H1 (cell line): ENCODE measurements at regions not wholly inside any gene's neighbourhood (a gene's known extent, or its start where the extent isn't known, plus 50 kb on each side); places are given as distances from the start of the nearest gene placed in this dataset.

Experiments
- CTCF ChIA-PET: fragments of 300-600 bp; sonication (Branson Sonifier 250); formaldehyde crosslinking; loops from one replicate; lab custom pipeline; 2021; ENCODE audit not compliant: partially characterized antibody; lab: Charles Lee
- POLR2A ChIA-PET: fragments of 300-600 bp; sonication (Branson Sonifier 250); formaldehyde crosslinking; loops from one replicate; lab custom pipeline; 2021; ENCODE audit warnings: inconsistent platforms; ENCODE audit not compliant: partially characterized antibody; lab: Charles Lee
- DNase-seq, 2 experiments: peaks; one replicate each; pipeline versions ENCODE4 v3.0.0 to v3.0.0-alpha.2; 2010 to 2022; ENCODE audit warnings: low spot score in 2 of 2, low read depth in 1 of 2, mixed read lengths in 1 of 2
- FAIRE-seq: peaks from 2 replicates; lab custom pipeline; 2011; peaks lifted over from hg19 to GRCh38; lab: Jason Lieb, UNC
- H2AFZ ChIP-seq: 2 replicates; pipeline ENCODE4 v1.8.1; 2012; ENCODE audit warnings: low read length, inconsistent platforms
- H2AK5ac ChIP-seq: 2 replicates; pipeline ENCODE4 v1.6.1; 2013; ENCODE audit warnings: low read depth, low read length
- H2BK120ac ChIP-seq: replicated peaks from 2 replicates; pipeline ENCODE3; 2013; ENCODE audit warnings: low read depth, low read length, inconsistent platforms
- H2BK12ac ChIP-seq: 2 replicates; pipeline ENCODE4 v1.6.1; 2013; ENCODE audit warnings: low read depth, low read length
- H2BK15ac ChIP-seq: 2 replicates; pipeline ENCODE4 v1.6.1; 2013; ENCODE audit warnings: low read length
- H2BK20ac ChIP-seq: 2 replicates; pipeline ENCODE4 v1.6.1; 2013; ENCODE audit warnings: low read length
- H2BK5ac ChIP-seq: 2 replicates; pipeline ENCODE4 v1.6.1; 2013; ENCODE audit warnings: low read depth, low read length
- H3K14ac ChIP-seq: 2 replicates; pipeline ENCODE4 v1.6.1; 2013; ENCODE audit warnings: inconsistent platforms; ENCODE audit not compliant: insufficient read length
- H3K18ac ChIP-seq: 2 replicates; pipeline ENCODE4 v1.6.1; 2013; ENCODE audit warnings: low read length; ENCODE audit errors: extremely low read depth
- H3K23ac ChIP-seq: 2 replicates; pipeline ENCODE4 v1.6.1; 2013; ENCODE audit warnings: inconsistent platforms; ENCODE audit not compliant: insufficient read length
- H3K23me2 ChIP-seq: 2 replicates; pipeline ENCODE4 v1.6.1; 2013; ENCODE audit warnings: low read depth, low read length
- H3K27ac ChIP-seq: 2 replicates; pipeline ENCODE4 v1.6.1; 2011; ENCODE audit warnings: low read depth, low read length, inconsistent platforms
- H3K27me3 ChIP-seq, 4 experiments: replicated peaks in 1 of 4; 1 replicate in 1 of 4; 2 replicates in 3 of 4; pipeline versions ENCODE4 v1.6.1 to v1.8.1; 2011 to 2013; ENCODE audit warnings: low read length in 3 of 4, mild to moderate bottlenecking in 3 of 4, inconsistent platforms in 2 of 4, mixed read lengths in 2 of 4, moderate library complexity in 1 of 4; ENCODE audit not compliant: control insufficient read depth in 3 of 4, insufficient read depth in 3 of 4; ENCODE audit errors: extremely low read depth in 1 of 4
- H3K36me3 ChIP-seq, 4 experiments: 2 replicates each; pipeline versions ENCODE4 v1.6.1 to v1.8.1; 2011 to 2013; ENCODE audit warnings: mild to moderate bottlenecking in 4 of 4, low read length in 3 of 4, moderate library complexity in 2 of 4, control low read depth in 1 of 4, inconsistent platforms in 1 of 4; ENCODE audit not compliant: insufficient read depth in 4 of 4, control insufficient read depth in 2 of 4
- H3K4ac ChIP-seq: replicated peaks from 2 replicates; pipeline ENCODE3; 2013; ENCODE audit warnings: low read length, low read depth, mixed read lengths, inconsistent platforms; ENCODE audit not compliant: insufficient read length
- H3K4me1 ChIP-seq, 4 experiments: replicated peaks in 1 of 4; 1 replicate in 1 of 4; 2 replicates in 3 of 4; pipeline versions ENCODE4 v1.6.1 to v1.8.1; 2011 to 2013; ENCODE audit warnings: low read length in 3 of 4, inconsistent platforms in 2 of 4, mixed read lengths in 1 of 4; ENCODE audit not compliant: insufficient read depth in 4 of 4, control insufficient read depth in 3 of 4
- H3K4me2 ChIP-seq, 2 experiments: 2 replicates each; pipeline versions ENCODE4 v1.6.1 to v1.8.1; 2011 to 2013; ENCODE audit warnings: low read depth in 2 of 2, low read length in 2 of 2, control low read depth in 1 of 2, inconsistent platforms in 1 of 2, mild to moderate bottlenecking in 1 of 2; ENCODE audit not compliant: insufficient read depth in 1 of 2
- H3K4me3 ChIP-seq, 4 experiments: fragments of 200-600, 300-600 bp in 1 of 4; sonication (generic), shearing (Covaris generic), sonication (Bioruptor Twin) in 1 of 4; 2 replicates each; pipeline versions ENCODE4 v1.5.1 to v1.8.1; 2011 to 2016; ENCODE audit warnings: low read length in 4 of 4, low read depth in 3 of 4, control low read depth in 2 of 4, inconsistent platforms in 2 of 4, mild to moderate bottlenecking in 2 of 4, mixed read lengths in 1 of 4, moderate library complexity in 1 of 4; ENCODE audit not compliant: insufficient read depth in 2 of 4; ENCODE audit errors: extremely low read depth in 1 of 4
- H3K56ac ChIP-seq: replicated peaks from 2 replicates; pipeline ENCODE3; 2013; ENCODE audit warnings: low read depth, mild to moderate bottlenecking, mixed read lengths, low read length, inconsistent platforms; ENCODE audit not compliant: insufficient read length
- H3K79me1 ChIP-seq: 2 replicates; pipeline ENCODE4 v1.6.1; 2013; ENCODE audit warnings: low read depth, low read length, control low read depth
- H3K79me2 ChIP-seq, 2 experiments: 2 replicates each; pipeline versions ENCODE4 v1.6.1 to v1.8.1; 2012 to 2013; ENCODE audit warnings: low read length in 2 of 2, mild to moderate bottlenecking in 2 of 2, inconsistent platforms in 1 of 2; ENCODE audit not compliant: insufficient read depth in 2 of 2, control insufficient read depth in 1 of 2
- H3K9ac ChIP-seq, 4 experiments: replicated peaks in 1 of 4; 1 replicate in 1 of 4; 2 replicates in 3 of 4; pipeline versions ENCODE4 v1.6.1 to v1.8.1; 2011 to 2013; ENCODE audit warnings: low read depth in 3 of 4, low read length in 3 of 4, control low read depth in 2 of 4, mild to moderate bottlenecking in 2 of 4, moderate library complexity in 2 of 4, inconsistent platforms in 1 of 4; ENCODE audit errors: extremely low read depth in 1 of 4
- H3K9me3 ChIP-seq, 2 experiments: 2 replicates each; pipeline versions ENCODE4 v1.6.1 to v1.8.1; 2012 to 2013; ENCODE audit warnings: mild to moderate bottlenecking in 2 of 2, moderate library complexity in 2 of 2, control low read depth in 1 of 2, inconsistent platforms in 1 of 2, low read depth in 1 of 2, low read length in 1 of 2, mixed read lengths in 1 of 2; ENCODE audit not compliant: insufficient read depth in 2 of 2
- H4K20me1 ChIP-seq, 2 experiments: replicated peaks in 1 of 2; 2 replicates each; pipeline versions ENCODE3 to v1.8.1; 2011 to 2013; ENCODE audit warnings: inconsistent platforms in 2 of 2, low read length in 2 of 2, mild to moderate bottlenecking in 1 of 2; ENCODE audit not compliant: insufficient read depth in 2 of 2, control insufficient read depth in 1 of 2
- H4K5ac ChIP-seq: 2 replicates; pipeline ENCODE4 v1.6.1; 2013; ENCODE audit warnings: low read length, low read depth, mixed read lengths, inconsistent platforms; ENCODE audit not compliant: insufficient read length
- H4K8ac ChIP-seq: 2 replicates; pipeline ENCODE4 v1.8.0; 2013; ENCODE audit warnings: mild to moderate bottlenecking, moderate library complexity, low read length, inconsistent platforms; ENCODE audit not compliant: insufficient read depth; ENCODE audit errors: extremely low read depth
- H4K91ac ChIP-seq: replicated peaks from 2 replicates; pipeline ENCODE3; 2013; ENCODE audit warnings: low read length, mixed read lengths, inconsistent platforms; ENCODE audit not compliant: insufficient read length
- CHD2 ChIP-seq: IDR thresholded peaks from 2 replicates; pipeline ENCODE4 v1.6.1; 2012; ENCODE audit warnings: low read length, improper control_type of control experiment
- KDM4A ChIP-seq: IDR thresholded peaks from one replicate; pipeline ENCODE4 v1.7.1; 2012; ENCODE audit warnings: low read depth, mild to moderate bottlenecking, moderate library complexity, low read length, inconsistent platforms; ENCODE audit not compliant: severe bottlenecking
- MAFK ChIP-seq: IDR thresholded peaks from 2 replicates; pipeline ENCODE4 v1.6.1; 2012; ENCODE audit warnings: low read depth, mild to moderate bottlenecking, improper control_type of control experiment, low read length
- SUZ12 ChIP-seq: fragments of 200-600 bp; sonication (generic); IDR thresholded peaks from 2 replicates; pipeline ENCODE4 v1.6.1; 2012; ENCODE audit warnings: mild to moderate bottlenecking, inconsistent platforms, low read length, moderate library complexity, mixed read lengths
- WGBS, 2 experiments: shearing (Covaris generic) in 1 of 2; methylation state at CpG; one replicate each; pipeline versions ENCODE4 v1.1.6 to v1.1.7; 2013 to 2015; ENCODE audit warnings: low lambda C conversion rate in 2 of 2, mixed read lengths in 2 of 2, inconsistent platforms in 1 of 2, low coverage in 1 of 2, missing lambda C conversion rate in 1 of 2; ENCODE audit not compliant: insufficient replicate concordance in 2 of 2, insufficient coverage in 1 of 2, insufficient read length in 1 of 2; ENCODE audit errors: extremely low coverage in 1 of 2, missing lambda C conversion rate in 1 of 2; 5-methylcytosine and 5-hydroxymethylcytosine counted together

DNA sequence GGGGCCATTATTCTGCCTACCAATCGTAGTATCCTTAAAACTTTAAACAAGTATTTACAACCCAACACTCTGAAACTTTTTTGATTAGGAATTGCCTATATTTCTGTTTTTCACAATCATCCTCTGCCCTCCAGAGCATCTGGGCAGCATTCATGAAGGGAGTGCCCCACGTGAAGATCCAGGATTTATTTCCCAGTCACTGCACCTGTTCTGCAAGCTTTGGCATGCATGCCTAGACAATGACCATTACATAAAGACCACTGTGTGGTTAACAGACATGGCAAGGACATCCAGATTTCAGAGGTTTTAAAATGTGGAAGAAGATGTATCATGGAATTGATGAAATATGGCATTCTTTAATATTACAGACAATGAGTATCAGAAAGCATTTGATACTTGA is 1083.8 kb downstream of the TBC1D22A start:
- POLR2A ChIA-PET = no interaction called here
- Histone ChIP-seq H2AK5ac (no peak overlapping the region), H2AFZ (no peak overlapping the region), H2BK15ac (no peak overlapping the region), H3K14ac (no peak overlapping the region), H3K23me2 (no peaks in the 10 kb centered on the region), H4K8ac (no peak overlapping the region), H3K27ac (no peak overlapping the region), H3K4ac (no peak overlapping the region), H4K20me1 (no peaks in the 10 kb centered on the region), H4K91ac (no peak overlapping the region), H3K9ac (no peak overlapping the region), H2BK5ac (no peak overlapping the region), H3K56ac (no peak overlapping the region), H3K4me2 (no peak overlapping the region), H2BK12ac (no peak overlapping the region), H3K9me3 (peaks cover 0 to 7% of the 10 kb centered on the region in 2 experiments; a peak in 2 of 4 replicates), H3K23ac (no peak overlapping the region), H3K4me3 (no peak overlapping the region), H4K5ac (no peak overlapping the region), H2BK20ac (no peak overlapping the region), H3K18ac (no peak overlapping the region), H3K36me3 (no peaks in the 10 kb centered on the region), H3K27me3 (no peaks in the 10 kb centered on the region; a peak in 1 of 7 replicates), H3K79me1 (no peaks in the 10 kb centered on the region), H3K4me1 (no peaks in the 10 kb centered on the region), H3K79me2 (no peaks in the 10 kb centered on the region), H2BK120ac (no peak overlapping the region)
- FAIRE-seq (no peak), DNase-seq (no peak)
- 65% methylated on average over 2 of the region's 2 CpGs; no CpG with 5 or more reads in 1 of the 2 experiments for WGBS, 2 experiments
- CTCF ChIA-PET = no interaction called here
- TF ChIP-seq KDM4A (no peak), MAFK (no peak), SUZ12 (no peak), CHD2 (no peak)
